ENCODE measurements at regions not wholly inside any gene's neighbourhood (a gene's known extent, or its start where the extent isn't known, plus 50 kb on each side); places are given as distances from the start of the nearest gene placed in this dataset.

- H3K27ac ChIP-seq (replicated peaks in 1 of 4) = no peak overlapping the region
- no peak for DNase-seq (ENCODE audit: extremely low spot score)
- H3K4me3 ChIP-seq = no peak overlapping the region
- 36% methylated on average over 3 of the region's 3 CpGs for WGBS
- TF ChIP-seq POLR2AphosphoS5 (IDR thresholded peaks at IDR 0.05) (no peak), CTCF (IDR thresholded peaks at IDR 0.05) (no peak), EP300 (IDR thresholded peaks at IDR 0.05) (no peak), POLR2A (IDR thresholded peaks at IDR 0.05; ENCODE audit: low read depth) (no peak)
- no peaks in the 10 kb centered on the region for H3K36me3 ChIP-seq
- peaks cover 0 to 5% (median 0%) of the 10 kb centered on the region in 4 donors for H3K9me3 ChIP-seq
- H3K4me1 ChIP-seq = no peaks in the 10 kb centered on the region
- intact Hi-C loops (cut with DNase I) = no loop called here
- no peaks in the 10 kb centered on the region for H3K27me3 ChIP-seq
Measured at GRCh38 chr4:23401572-23401971, 488.3 kb downstream of the PPARGC1A start.

- 78% methylated on average over 5 of the region's 5 CpGs for WGBS
- TF ChIP-seq POLR2AphosphoS5 (IDR thresholded peaks at IDR 0.05) (no peak), CTCF (IDR thresholded peaks at IDR 0.05) (no peak), EP300 (IDR thresholded peaks at IDR 0.05) (no peak), POLR2A (IDR thresholded peaks at IDR 0.05; ENCODE audit: low read depth) (no peak)
- Histone ChIP-seq H3K9me3 (peaks cover 0 to 7% (median 2%) of the 10 kb centered on the region in 4 donors), H3K4me1 (peaks cover 0 to 6% (median 0%) of the 10 kb centered on the region in 4 donors), H3K4me3 (no peak overlapping the region), H3K27ac (replicated peaks in 1 of 4) (no peak overlapping the region), H3K27me3 (no peaks in the 10 kb centered on the region), H3K36me3 (no peaks in the 10 kb centered on the region)
- no peak for DNase-seq (ENCODE audit: extremely low spot score)
- intact Hi-C loops (cut with DNase I) = no loop called here
Measured at GRCh38 chr4:23392860-23393458, 496.9 kb downstream of the PPARGC1A start.

GRCh38 chr4:23390246-23390645 is 499.6 kb downstream of the PPARGC1A start:
- no peaks in the 10 kb centered on the region for H3K36me3 ChIP-seq
- H3K4me3 ChIP-seq = no peak overlapping the region
- peaks cover 0 to 7% (median 2%) of the 10 kb centered on the region in 4 donors for H3K9me3 ChIP-seq
- no peaks in the 10 kb centered on the region for H3K27me3 ChIP-seq
- 94% methylated on average over 3 of the region's 3 CpGs for WGBS
- intact Hi-C loops (cut with DNase I) = no loop called here
- TF ChIP-seq POLR2AphosphoS5 (IDR thresholded peaks at IDR 0.05) = no peak
- TF ChIP-seq EP300 (IDR thresholded peaks at IDR 0.05) = no peak
- no peak for TF ChIP-seq CTCF (IDR thresholded peaks at IDR 0.05)
- DNase-seq (ENCODE audit: extremely low spot score) = no peak
- H3K4me1 ChIP-seq = peaks cover 0 to 6% (median 0%) of the 10 kb centered on the region in 4 donors
- H3K27ac ChIP-seq (replicated peaks in 1 of 4) = no peak overlapping the region

- Histone ChIP-seq H3K27me3 (no peaks in the 10 kb centered on the region), H3K4me3 (no peak overlapping the region), H3K9me3 (peaks cover 0 to 5% (median 2%) of the 10 kb centered on the region in 4 donors), H3K4me1 (peaks cover 0 to 6% (median 0%) of the 10 kb centered on the region in 4 donors), H3K36me3 (no peaks in the 10 kb centered on the region), H3K27ac (replicated peaks in 1 of 4) (no peak overlapping the region)
- DNase-seq (ENCODE audit: extremely low spot score) = no peak
- TF ChIP-seq EP300 (IDR thresholded peaks at IDR 0.05) (no peak), POLR2A (IDR thresholded peaks at IDR 0.05; ENCODE audit: low read depth) (no peak), POLR2AphosphoS5 (IDR thresholded peaks at IDR 0.05) (no peak), CTCF (IDR thresholded peaks at IDR 0.05) (no peak)
- intact Hi-C loops (cut with DNase I) = no loop called here
- 45% methylated on average over 1 of the region's 2 CpGs for WGBS
Measured at GRCh38 chr4:23388699-23389395, 501.0 kb downstream of the PPARGC1A start.

All from esophagus muscularis mucosa (tissue), 4 donors.